ENCODE measurements at regions not wholly inside any gene's neighbourhood (a gene's known extent, or its start where the extent isn't known, plus 50 kb on each side); places are given as distances from the start of the nearest gene placed in this dataset.

DNA sequence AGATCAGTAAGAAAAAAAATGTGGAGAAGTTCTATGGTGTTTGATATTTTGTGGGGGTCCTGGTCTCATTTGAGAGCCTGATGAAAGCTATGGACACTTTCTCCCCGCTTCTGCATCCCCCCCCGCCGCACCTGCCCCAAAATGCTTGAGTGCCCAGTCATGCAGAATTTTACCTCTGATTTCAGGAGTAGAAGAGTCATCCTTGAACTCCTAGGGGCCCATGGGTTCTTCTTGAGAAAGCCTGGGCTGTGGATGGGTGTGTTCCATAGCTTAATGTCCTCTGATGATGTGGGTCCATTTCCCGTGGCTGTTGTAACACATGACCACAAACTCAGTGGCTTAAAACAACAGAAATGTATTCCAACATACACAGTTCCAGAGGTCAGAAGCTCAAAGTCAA is 248.8 kb upstream of the PWP1 start:
- Histone ChIP-seq H3K9me3 (ENCODE audit: control insufficient read depth, low read depth, low read length) (no peaks in the 10 kb centered on the region), H2BK5ac (ENCODE audit: insufficient read length, low read length) (no peak overlapping the region), H3K4me1 (ENCODE audit: insufficient read depth, low read length) (peaks cover 4% of the 10 kb centered on the region; the same call in 1 of the 2 replicates), H2BK15ac (ENCODE audit: low read depth, low read length) (no peak overlapping the region), H2AFZ (ENCODE audit: low read length) (no peak overlapping the region), H3K79me1 (ENCODE audit: insufficient read depth, low read depth, low read length, poor library complexity, severe bottlenecking) (no peaks in the 10 kb centered on the region), H4K5ac (ENCODE audit: insufficient read length, low read depth, low read length) (no peak overlapping the region), H3T11ph (ENCODE audit: low read length) (no peak overlapping the region), H3K9ac (ENCODE audit: extremely low read depth, insufficient read length, low read length) (no peak overlapping the region), H2BK120ac (ENCODE audit: low read depth, low read length, poor library complexity, severe bottlenecking) (no peak overlapping the region), H3K27me3 (ENCODE audit: insufficient read depth, low read length) (no peaks in the 10 kb centered on the region), H2AK5ac (ENCODE audit: insufficient read length, low read length) (no peak overlapping the region), H3K23me2 (ENCODE audit: insufficient read length, low read depth, low read length, poor library complexity, severe bottlenecking) (no peaks in the 10 kb centered on the region), H3K79me2 (ENCODE audit: insufficient read depth, low read length) (no peaks in the 10 kb centered on the region), H3K18ac (ENCODE audit: insufficient read length, low read depth, low read length) (no peak overlapping the region), H3K27ac (ENCODE audit: insufficient read length, low read depth, low read length) (no peak overlapping the region), H4K20me1 (ENCODE audit: control insufficient read depth, insufficient read depth, insufficient read length) (no peaks in the 10 kb centered on the region), H4K8ac (replicated peaks; ENCODE audit: insufficient read length, low read depth, low read length) (no peak overlapping the region), H4K91ac (ENCODE audit: insufficient read length, low read depth, low read length) (no peak overlapping the region), H2BK12ac (ENCODE audit: insufficient read length, low read depth, low read length) (peak overlapping the region; percentile 21), H3K56ac (ENCODE audit: insufficient read length, low read depth, low read length) (no peak overlapping the region), H3K23ac (ENCODE audit: insufficient read length, low read depth, low read length) (no peak overlapping the region), H3K4ac (ENCODE audit: low read depth, low read length) (no peak overlapping the region; the same call in 1 of the 2 replicates), H2BK20ac (ENCODE audit: low read depth, low read length, poor library complexity, severe bottlenecking) (no peak overlapping the region), H3K14ac (ENCODE audit: insufficient read depth, low read length) (no peak overlapping the region), H3K4me2 (ENCODE audit: insufficient read depth, insufficient read length, low read length) (no peak overlapping the region)
- no CpG with 5 or more reads among the region's 4 CpGs for WGBS (ENCODE audit: extremely low coverage, insufficient read length, low lambda C conversion rate)
- Mint-ChIP-seq H3K4me3 (no peak overlapping the region), H3K4me1 (peaks cover 25 to 38% of the 10 kb centered on the region in 2 experiments), H3K27me3 (ENCODE audit: low read depth) (no peaks in the 10 kb centered on the region; the same call in 1 of the 2 replicates), H3K36me3 (ENCODE audit: insufficient read depth in 1 of 3, low read depth in 3 of 3) (no peaks in the 10 kb centered on the region), H3K9me3 (no peaks in the 10 kb centered on the region), H3K27ac (peak overlapping the region in 2 of 3 experiments; percentile 11 to 25; a peak in 2 of 7 replicates)
- TF ChIP-seq CTCF (conservative IDR thresholded peaks at IDR 0.05): no peak
- no peak for DNase-seq

All from H9 (cell line).